ENCODE measurements at regions not wholly inside any gene's neighbourhood (a gene's known extent, or its start where the extent isn't known, plus 50 kb on each side); places are given as distances from the start of the nearest gene placed in this dataset.

GRCh38 chr1:223034270-223034798 lies 108.7 kb downstream of the TLR5 start:
- no peak for DNase-seq (ENCODE audit: low spot score)
- TF ChIP-seq CTCF (IDR thresholded peaks at IDR 0.05): no peak
- ATAC-seq (ENCODE audit: low FRiP score): no peak

- ATAC-seq (ENCODE audit: low FRiP score): no peak
- no peak for DNase-seq (ENCODE audit: low spot score)
- TF ChIP-seq CTCF (IDR thresholded peaks at IDR 0.05): no peak
These were observed 107.1 kb downstream of the TLR5 start for GRCh38 chr1:223035724-223036478.

GRCh38 chr1:223036479-223036845 lies 106.6 kb downstream of the TLR5 start:
- DNase-seq (ENCODE audit: low spot score) (no peak), ATAC-seq (ENCODE audit: low FRiP score) (no peak)
- no peak for TF ChIP-seq CTCF (IDR thresholded peaks at IDR 0.05)

GRCh38 chr1:223037845-223038244 lies 105.2 kb downstream of the TLR5 start:
- no peak for DNase-seq (ENCODE audit: low spot score)
- ATAC-seq (ENCODE audit: low FRiP score): no peak
- no peak for TF ChIP-seq CTCF (IDR thresholded peaks at IDR 0.05)

- DNase-seq (ENCODE audit: low spot score) (no peak), ATAC-seq (ENCODE audit: low FRiP score) (no peak)
- TF ChIP-seq CTCF (IDR thresholded peaks at IDR 0.05): no peak
These were observed 104.6 kb downstream of the TLR5 start for GRCh38 chr1:223038288-223039006.

GRCh38 chr1:223039990-223040389 lies 103.1 kb downstream of the TLR5 start:
- DNase-seq (ENCODE audit: low spot score) (no peak), ATAC-seq (ENCODE audit: low FRiP score) (no peak)
- no peak for TF ChIP-seq CTCF (IDR thresholded peaks at IDR 0.05)
